GDM1 (cell line): ENCODE measurements at regions not wholly inside any gene's neighbourhood (a gene's known extent, or its start where the extent isn't known, plus 50 kb on each side); places are given as distances from the start of the nearest gene placed in this dataset.
"Not testable (repeated sequence)": the region's sequence is repeated elsewhere in the genome, so short reads cannot be mapped to it uniquely, and the experiment has no call there.

Source experiments
- DNase-seq: peaks from one replicate; lab custom pipeline; 2025; lab: John Stamatoyannopoulos, UW

DNA sequence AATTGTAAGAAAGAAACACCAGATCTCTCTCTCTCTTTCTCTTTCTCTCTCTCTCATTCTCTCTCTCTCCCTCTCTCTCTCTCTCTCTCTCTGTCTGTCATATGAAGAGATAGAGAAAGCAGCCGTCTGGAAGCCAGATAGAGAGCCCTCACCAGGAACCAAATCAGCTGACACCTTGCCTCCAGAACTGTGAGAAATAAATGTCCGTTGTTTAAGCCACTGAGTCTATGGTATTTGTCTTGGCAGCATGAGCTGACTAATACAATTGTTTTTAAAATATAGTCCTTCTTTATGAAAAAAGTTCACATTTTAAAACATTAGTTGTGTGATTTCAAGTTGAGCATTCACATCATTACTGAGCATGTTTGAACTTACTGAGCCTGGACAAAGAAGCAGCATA lies 275.6 kb downstream of the CETN3 start:
- DNase-seq = no peak

DNA sequence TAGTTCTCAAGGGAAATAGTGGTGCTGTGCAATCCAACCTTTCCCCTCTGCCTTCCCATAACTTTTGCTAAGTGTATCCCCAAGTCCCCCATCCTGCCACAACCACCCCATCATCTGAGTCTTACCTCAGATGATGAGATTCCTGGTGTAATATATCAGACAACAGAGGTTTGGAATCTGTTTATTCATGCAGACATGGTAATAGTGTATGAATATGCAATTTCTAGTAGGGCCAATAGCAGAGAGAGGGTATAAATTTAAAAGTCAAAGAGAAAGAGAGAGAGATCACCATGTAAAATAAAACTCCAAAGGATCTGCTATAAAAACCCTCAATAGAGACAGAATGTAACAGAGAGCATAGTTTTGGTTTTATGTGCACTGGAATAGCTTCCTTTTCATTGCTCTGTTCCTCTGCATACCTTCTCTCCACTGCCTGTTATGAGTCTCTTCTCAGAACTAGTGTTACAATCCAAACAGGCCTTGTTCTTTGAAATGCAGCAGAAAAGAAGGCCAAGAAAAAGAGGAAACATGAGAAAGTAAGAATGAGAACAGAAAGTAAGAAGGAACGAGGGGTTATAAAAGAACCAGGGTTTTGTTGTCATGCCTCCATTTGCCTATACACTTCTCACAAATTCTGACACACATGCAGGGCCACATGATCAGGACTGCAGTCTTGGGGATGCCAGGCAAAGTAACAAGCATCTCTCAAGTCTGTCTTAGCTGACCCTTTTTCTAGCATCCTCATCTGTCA lies 278.0 kb downstream of the CETN3 start:
- no peak for DNase-seq

GRCh38 chr5:90128551-90128950 lies 281.0 kb downstream of the CETN3 start:
- no peak for DNase-seq

DNA sequence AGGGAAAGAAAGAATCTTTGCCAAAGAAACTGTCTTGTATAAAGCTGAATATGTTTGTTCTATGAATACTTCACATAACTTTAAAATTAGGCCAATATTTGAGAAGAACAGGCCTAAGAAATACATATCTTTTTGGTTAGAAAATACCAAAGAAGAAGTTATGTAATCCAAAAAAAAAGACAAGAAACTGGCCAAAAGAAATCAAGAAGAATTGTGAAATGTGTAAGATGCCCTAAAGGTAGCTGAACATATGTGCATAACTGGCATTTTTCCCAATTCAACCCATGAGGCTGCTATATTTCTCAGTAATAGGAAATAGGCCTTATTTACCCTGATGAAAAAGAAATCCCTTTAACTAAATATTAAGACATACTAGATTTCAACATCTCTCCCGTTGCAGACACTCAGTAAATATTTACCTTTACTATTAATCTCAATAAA lies 290.0 kb downstream of the CETN3 start:
- no peak for DNase-seq

DNA sequence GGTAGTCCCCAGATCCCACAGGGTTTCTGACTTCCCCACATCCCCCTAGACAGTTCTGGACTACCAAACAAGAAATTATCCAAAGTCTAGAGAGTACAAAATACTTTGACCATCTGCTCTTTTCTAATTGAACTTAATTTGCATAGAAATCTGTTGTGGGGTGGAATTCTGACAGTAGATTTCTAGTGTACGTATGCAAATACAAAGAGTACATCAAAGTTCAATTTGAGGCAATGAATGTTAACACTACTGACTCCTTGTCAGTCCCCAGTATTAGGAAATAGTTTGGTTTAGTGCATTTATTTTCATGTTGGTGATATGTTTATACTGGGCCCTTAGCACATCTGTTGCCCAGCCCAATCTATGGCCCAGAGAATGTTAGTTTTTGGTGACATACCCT lies 292.6 kb downstream of the CETN3 start:
- no peak for DNase-seq

DNA sequence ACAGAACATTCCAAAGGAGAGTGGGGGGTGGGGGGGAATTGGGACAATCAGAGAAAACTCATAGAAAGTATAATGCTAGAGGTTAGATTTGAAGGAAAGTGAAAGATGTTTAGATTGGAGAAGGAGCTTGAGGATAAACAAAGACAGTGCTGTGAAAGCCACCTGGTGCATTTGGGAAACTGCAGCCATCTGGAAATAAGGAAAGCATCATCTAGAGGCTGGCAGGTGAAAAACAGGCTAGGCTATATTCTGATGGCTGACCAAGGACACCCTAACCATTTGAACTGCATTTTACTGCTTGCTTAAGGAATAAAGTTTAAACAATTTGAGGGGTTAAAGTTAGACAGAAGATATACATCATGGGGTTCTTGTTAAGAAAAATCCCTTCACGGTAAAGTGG lies 296.4 kb downstream of the CETN3 start:
- no peak for DNase-seq

- no peak for DNase-seq
Measured at GRCh38 chr5:90112033-90112692, 297.4 kb downstream of the CETN3 start.

DNA sequence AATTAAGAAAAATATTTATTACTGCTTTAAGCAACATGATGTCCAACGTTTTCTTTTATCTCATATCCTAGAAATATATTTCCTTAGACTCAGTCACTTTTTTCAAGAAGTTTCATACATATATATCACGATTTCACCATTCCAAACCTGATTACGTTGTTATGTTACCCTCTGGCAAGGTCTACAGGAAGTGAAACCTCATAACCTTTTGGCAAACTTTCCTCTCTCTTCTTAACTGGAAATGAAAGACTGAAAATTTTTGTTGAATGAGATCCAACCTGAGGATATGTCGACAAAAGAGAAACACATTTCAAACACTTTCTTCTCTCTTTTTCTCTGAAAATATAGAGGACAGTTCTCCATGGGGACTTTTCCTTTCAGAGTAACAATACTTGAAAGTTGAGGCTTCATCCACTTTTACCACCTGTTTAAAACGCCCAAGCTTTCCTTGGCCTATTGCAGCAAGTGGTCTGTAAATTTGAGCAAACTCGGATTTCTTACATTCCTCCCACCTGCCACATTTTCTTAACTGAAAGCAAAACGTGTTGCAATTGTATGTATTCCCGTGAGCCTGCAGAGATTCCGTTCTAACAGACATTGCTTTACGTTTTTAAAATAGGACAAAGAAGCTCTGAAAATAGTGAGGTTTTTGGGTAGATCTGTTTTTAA lies 298.1 kb downstream of the CETN3 start:
- no peak for DNase-seq

DNA sequence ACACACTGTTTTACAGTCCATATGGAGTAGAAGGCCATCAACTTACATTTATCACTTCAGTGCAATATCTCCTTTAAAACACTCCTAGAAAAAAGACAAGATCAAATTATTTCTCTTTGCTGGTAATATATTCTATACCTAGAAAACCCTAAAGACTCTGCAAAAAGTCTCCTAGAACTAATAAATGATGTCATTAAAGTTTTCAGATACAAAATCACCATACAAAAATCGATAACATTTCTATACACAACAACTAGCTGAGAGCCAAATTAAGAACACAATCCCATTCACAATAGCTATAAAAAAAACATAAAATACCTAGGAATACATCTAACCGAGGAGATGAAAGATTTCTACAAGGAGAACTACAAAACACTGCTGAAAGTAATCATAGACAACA lies 300.3 kb downstream of the CETN3 start:
- DNase-seq = no peak

DNA sequence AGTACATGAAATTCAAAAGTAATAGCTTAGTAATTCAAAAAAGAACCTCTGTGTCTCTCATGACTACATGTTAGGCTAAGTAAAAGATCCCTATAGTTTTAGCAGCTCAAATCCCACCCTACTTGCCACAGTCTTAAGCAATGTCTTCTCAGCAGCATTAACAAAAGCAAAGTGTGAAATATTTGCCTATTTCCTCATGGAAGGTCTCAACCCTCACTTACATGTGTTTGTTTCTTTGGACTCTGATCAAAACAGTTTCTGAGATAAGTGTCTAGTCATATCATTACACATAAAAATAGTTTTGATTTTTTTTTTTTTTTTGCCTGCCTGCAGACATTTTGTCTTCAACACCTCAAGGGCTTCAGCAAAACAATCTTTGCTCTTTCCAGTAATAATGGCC lies 310.5 kb downstream of the CETN3 start:
- DNase-seq = no peak

GRCh38 chr5:90097082-90097477 lies 312.5 kb downstream of the CETN3 start:
- no peak for DNase-seq

- no peak for DNase-seq
Measured at GRCh38 chr5:90096415-90097081, 313.0 kb downstream of the CETN3 start.

DNA sequence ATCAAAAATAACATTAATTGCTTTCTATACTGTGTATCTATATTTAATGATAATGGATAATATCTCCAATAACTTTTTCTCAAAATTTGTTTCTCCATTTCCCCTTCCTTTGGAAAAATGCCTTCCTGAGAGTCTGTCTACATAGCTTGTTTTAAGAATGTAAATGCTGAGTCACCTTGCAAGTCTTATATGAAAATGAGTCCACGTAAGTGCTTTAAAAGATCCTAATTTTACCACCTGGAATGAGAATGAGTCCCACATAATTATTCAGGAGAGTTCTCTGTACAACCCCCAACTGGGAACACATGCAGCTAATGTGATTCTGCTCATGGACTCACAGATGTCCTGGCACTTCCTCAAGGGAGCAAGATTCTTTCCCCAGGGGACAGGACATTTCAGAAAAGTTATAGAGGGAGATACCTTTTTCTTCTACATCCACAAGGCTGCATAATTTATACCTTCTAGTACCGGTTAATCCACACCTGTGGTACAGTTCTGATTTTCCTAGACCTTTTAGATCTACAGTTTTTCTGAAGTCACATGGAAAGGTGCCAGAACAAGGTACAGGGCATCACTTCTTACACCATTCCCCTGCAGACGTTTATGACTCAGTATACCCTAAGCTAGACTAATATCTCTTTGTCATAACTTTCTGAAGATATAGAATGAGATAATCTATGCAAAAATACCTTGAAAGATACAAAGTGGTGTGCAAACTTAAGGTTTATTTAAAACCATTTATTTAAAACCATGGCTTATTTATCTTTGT lies 314.1 kb downstream of the CETN3 start:
- no peak for DNase-seq

DNA sequence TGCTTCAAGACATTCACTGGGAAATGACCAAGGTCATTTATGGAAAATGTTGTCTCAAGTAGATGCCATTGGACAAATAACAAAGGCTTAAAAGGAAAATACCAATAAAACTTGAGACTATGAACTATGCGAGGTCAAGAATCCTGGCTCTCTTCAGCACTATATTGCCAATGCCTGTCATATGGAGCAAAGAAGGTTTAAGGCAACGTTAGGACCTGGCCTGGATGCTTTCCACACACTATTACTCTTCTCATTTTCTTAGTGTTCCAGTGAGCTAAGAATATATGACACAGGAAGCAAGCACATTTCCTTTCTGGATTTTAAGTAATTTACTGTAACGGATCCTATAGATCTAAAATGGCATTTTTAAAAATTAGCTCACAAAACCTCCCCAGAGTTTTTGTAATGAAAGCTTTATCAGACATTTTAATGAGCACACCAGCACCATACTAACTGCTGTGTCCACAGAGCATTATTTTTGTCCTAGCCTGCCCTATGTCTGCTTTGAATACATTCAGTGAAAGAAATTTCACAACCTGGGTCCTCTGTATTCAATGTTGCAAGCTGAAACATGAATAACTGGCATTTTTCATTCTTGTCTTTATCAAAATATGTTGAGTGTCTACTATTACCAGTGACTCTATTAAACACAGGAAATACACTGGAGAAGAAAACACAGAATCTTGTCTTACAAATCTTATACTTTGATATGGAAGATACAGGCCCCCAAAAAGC lies 315.6 kb downstream of the CETN3 start:
- DNase-seq = no peak

DNA sequence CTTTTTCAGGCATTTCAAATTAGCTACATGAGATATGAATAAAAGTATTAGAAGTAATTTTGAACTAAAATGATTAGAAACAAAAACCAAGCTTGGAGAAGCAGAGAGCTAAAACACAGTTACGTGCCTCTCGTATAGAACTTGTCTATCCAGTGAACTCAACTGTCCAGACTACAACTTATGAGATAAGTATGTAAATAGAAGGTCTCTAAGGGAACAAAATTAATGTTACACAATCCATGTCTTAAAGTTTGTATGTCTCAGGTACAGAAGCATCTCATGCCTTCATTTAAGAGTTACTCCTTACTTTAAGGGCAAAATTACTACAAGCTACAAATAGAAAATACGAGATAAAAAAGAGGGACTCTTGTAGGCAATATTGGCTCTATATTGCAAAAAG lies 316.8 kb downstream of the CETN3 start:
- DNase-seq = no peak

- no peak for DNase-seq
Measured at GRCh38 chr5:90084342-90084741, 325.2 kb downstream of the CETN3 start.

GRCh38 chr5:90073026-90073570 lies 336.5 kb downstream of the CETN3 start:
- DNase-seq = not testable (repeated sequence)

DNA sequence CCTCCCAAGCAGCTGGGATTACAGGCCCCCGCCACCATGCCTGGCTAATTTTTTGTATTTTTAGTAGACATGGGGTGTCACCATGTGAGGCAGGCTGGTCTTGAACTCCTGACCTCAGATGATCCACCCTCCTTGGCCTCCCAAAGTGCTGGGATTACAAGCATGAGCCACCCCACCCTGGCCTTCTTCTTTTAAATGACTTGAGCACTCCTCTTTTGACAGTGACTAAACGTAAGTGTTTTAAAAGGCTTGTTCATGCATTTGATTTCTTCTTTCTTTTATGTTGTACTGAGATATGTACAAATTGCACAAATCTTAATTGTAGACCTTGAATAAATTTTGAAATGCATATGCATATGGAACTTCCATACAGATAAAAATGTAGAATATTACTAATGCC lies 337.9 kb downstream of the CETN3 start:
- DNase-seq = no peak

DNA sequence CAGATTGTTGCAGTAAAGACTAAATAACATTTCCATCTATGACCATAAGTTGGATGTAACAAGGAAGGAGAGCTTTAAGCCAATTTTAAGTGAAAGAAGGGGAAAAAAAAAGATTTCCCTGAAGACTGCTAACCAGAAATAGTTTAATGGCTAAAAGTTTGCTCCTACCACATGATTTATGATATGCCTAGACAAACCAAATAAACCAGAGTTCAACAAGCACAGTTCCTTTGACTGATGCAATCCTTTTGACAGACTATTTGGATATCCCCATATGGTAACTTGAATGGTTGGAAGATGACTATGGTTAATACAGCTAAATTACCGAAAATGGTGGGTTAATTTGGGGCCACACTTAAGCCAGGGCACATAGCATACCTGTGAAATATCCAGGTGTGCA lies 338.5 kb downstream of the CETN3 start:
- no peak for DNase-seq

- no peak for DNase-seq
Measured at GRCh38 chr5:90066920-90067319, 342.6 kb downstream of the CETN3 start.
